ENCODE measurements at regions not wholly inside any gene's neighbourhood (a gene's known extent, or its start where the extent isn't known, plus 50 kb on each side); places are given as distances from the start of the nearest gene placed in this dataset.
A peak's percentile ranks its signal among the peaks of the same experiment; 100 is the strongest.

GRCh38 chr7:50860174-50860573, 77.5 kb upstream of the GRB10 start:
- no peak for ATAC-seq (replicated peaks in 6 of 8)
- 50 to 89% (median 68%) methylated on average over 1 to 3 of the region's 5 CpGs; no CpG with 5 or more reads in 4 of the 10 experiments for WGBS, 10 experiments
- Histone ChIP-seq H3K4me3 (no peak overlapping the region), H3K27ac (no peak overlapping the region), H3K4me1 (replicated peaks in 1 of 2) (no peaks in the 10 kb centered on the region)
- in situ Hi-C loops (cut with MboI; ENCODE audit: low pct_unique_long_range_greater_than_20kb in 2 of 9, low sequenced_read_pairs in 9 of 9, unreplicated experiment in 9 of 9) = no loop called here

GRCh38 chr7:50858528-50859245, 76.0 kb upstream of the GRB10 start:
- Histone ChIP-seq H3K4me3 (no peak overlapping the region), H3K4me1 (replicated peaks in 1 of 2) (no peaks in the 10 kb centered on the region), H3K27ac (no peak overlapping the region)
- in situ Hi-C loops (cut with MboI; ENCODE audit: low pct_unique_long_range_greater_than_20kb in 2 of 9, low sequenced_read_pairs in 9 of 9, unreplicated experiment in 9 of 9) = no loop called here
- no peak for ATAC-seq (replicated peaks in 6 of 8)
- WGBS, 10 experiments = 43 to 100% (median 85%) methylated on average over 1 to 4 of the region's 4 CpGs; no CpG with 5 or more reads in 2 of the 10 experiments

- in situ Hi-C loops (cut with MboI; ENCODE audit: low pct_unique_long_range_greater_than_20kb in 2 of 9, low sequenced_read_pairs in 9 of 9, unreplicated experiment in 9 of 9) = no loop called here
- no peak overlapping the region for H3K4me3 ChIP-seq
- no peaks in the 10 kb centered on the region for H3K4me1 ChIP-seq (replicated peaks in 1 of 2)
- no peak overlapping the region for H3K27ac ChIP-seq
- WGBS, 10 experiments = 33 to 90% (median 78%) methylated on average over 1 to 6 of the region's 6 CpGs; no CpG with 5 or more reads in 1 of the 10 experiments
- ATAC-seq (replicated peaks in 6 of 8) = peak in 3 of 8 experiments; percentile 19 to 70 (median 36)
Observed at GRCh38 chr7:50857804-50858489, 75.3 kb upstream of the GRB10 start.

- no peak overlapping the region for H3K27ac ChIP-seq
- H3K4me1 ChIP-seq (replicated peaks in 1 of 2) = no peaks in the 10 kb centered on the region
- no peak overlapping the region for H3K4me3 ChIP-seq
- no peak for ATAC-seq (replicated peaks in 6 of 8)
- 22 to 83% (median 56%) methylated on average over 1 to 2 of the region's 5 CpGs; no CpG with 5 or more reads in 6 of the 10 experiments for WGBS, 10 experiments
- in situ Hi-C loops (cut with MboI; ENCODE audit: low pct_unique_long_range_greater_than_20kb in 2 of 9, low sequenced_read_pairs in 9 of 9, unreplicated experiment in 9 of 9) = no loop called here
Observed at GRCh38 chr7:50856806-50857205, 74.1 kb upstream of the GRB10 start.

GRCh38 chr7:50856231-50856630, 73.5 kb upstream of the GRB10 start:
- Histone ChIP-seq H3K4me1 (replicated peaks in 1 of 2) (no peaks in the 10 kb centered on the region), H3K27ac (no peak overlapping the region), H3K4me3 (no peak overlapping the region)
- WGBS, 10 experiments = 40 to 100% (median 63%) methylated on average over 1 of the region's 4 CpGs; no CpG with 5 or more reads in 5 of the 10 experiments
- in situ Hi-C loops (cut with MboI; ENCODE audit: low pct_unique_long_range_greater_than_20kb in 2 of 9, low sequenced_read_pairs in 9 of 9, unreplicated experiment in 9 of 9) = no loop called here
- no peak for ATAC-seq (replicated peaks in 6 of 8)

- Histone ChIP-seq H3K27ac (no peak overlapping the region), H3K4me3 (no peak overlapping the region), H3K4me1 (replicated peaks in 1 of 2) (no peaks in the 10 kb centered on the region)
- 20 to 100% (median 98%) methylated on average over 1 to 3 of the region's 5 CpGs; no CpG with 5 or more reads in 6 of the 10 experiments for WGBS, 10 experiments
- in situ Hi-C loops (cut with MboI; ENCODE audit: low pct_unique_long_range_greater_than_20kb in 2 of 9, low sequenced_read_pairs in 9 of 9, unreplicated experiment in 9 of 9) = no loop called here
- ATAC-seq (replicated peaks in 6 of 8) = no peak
Observed at GRCh38 chr7:50855526-50855925, 72.8 kb upstream of the GRB10 start.

- Histone ChIP-seq H3K4me3 (no peak overlapping the region), H3K4me1 (replicated peaks in 1 of 2) (no peaks in the 10 kb centered on the region), H3K27ac (no peak overlapping the region)
- in situ Hi-C loops (cut with MboI; ENCODE audit: low pct_unique_long_range_greater_than_20kb in 2 of 9, low sequenced_read_pairs in 9 of 9, unreplicated experiment in 9 of 9) = no loop called here
- 57 to 100% (median 92%) methylated on average over 1 to 2 of the region's 3 CpGs; no CpG with 5 or more reads in 6 of the 10 experiments for WGBS, 10 experiments
- no peak for ATAC-seq (replicated peaks in 6 of 8)
Observed at GRCh38 chr7:50854831-50855230, 72.1 kb upstream of the GRB10 start.

GRCh38 chr7:50854247-50854646, 71.6 kb upstream of the GRB10 start:
- no peak for ATAC-seq (replicated peaks in 6 of 8)

GRCh38 chr7:50853311-50853710, 70.6 kb upstream of the GRB10 start:
- H3K4me3 ChIP-seq = no peak overlapping the region
- ATAC-seq (replicated peaks in 6 of 8) = no peak

More at GRCh38 chr7:50854247-50854646, 71.6 kb upstream of the GRB10 start:
- in situ Hi-C loops (cut with MboI; ENCODE audit: low pct_unique_long_range_greater_than_20kb in 2 of 9, low sequenced_read_pairs in 9 of 9, unreplicated experiment in 9 of 9) = no loop called here
- no peak overlapping the region for H3K4me3 ChIP-seq
- no peaks in the 10 kb centered on the region for H3K4me1 ChIP-seq (replicated peaks in 1 of 2)
- 39 to 82% (median 52%) methylated on average over 3 to 5 of the region's 6 CpGs; no CpG with 5 or more reads in 7 of the 10 experiments for WGBS, 10 experiments
- no peak overlapping the region for H3K27ac ChIP-seq

GRCh38 chr7:50852901-50853300, 70.2 kb upstream of the GRB10 start:
- ATAC-seq (replicated peaks in 6 of 8) = no peak
- Histone ChIP-seq H3K27ac (no peak overlapping the region), H3K4me3 (no peak overlapping the region), H3K4me1 (replicated peaks in 1 of 2) (no peaks in the 10 kb centered on the region)
- in situ Hi-C loops (cut with MboI; ENCODE audit: low pct_unique_long_range_greater_than_20kb in 2 of 9, low sequenced_read_pairs in 9 of 9, unreplicated experiment in 9 of 9) = no loop called here

More at GRCh38 chr7:50853311-50853710, 70.6 kb upstream of the GRB10 start:
- Histone ChIP-seq H3K4me1 (replicated peaks in 1 of 2) (no peaks in the 10 kb centered on the region), H3K27ac (no peak overlapping the region)
- WGBS, 10 experiments = 83 to 100% (median 100%) methylated on average over 1 of the region's 4 CpGs; no CpG with 5 or more reads in 6 of the 10 experiments
- in situ Hi-C loops (cut with MboI; ENCODE audit: low pct_unique_long_range_greater_than_20kb in 2 of 9, low sequenced_read_pairs in 9 of 9, unreplicated experiment in 9 of 9) = no loop called here

- in situ Hi-C loops (cut with MboI; ENCODE audit: low pct_unique_long_range_greater_than_20kb in 2 of 9, low sequenced_read_pairs in 9 of 9, unreplicated experiment in 9 of 9) = no loop called here
- Histone ChIP-seq H3K4me3 (no peak overlapping the region), H3K27ac (no peak overlapping the region), H3K4me1 (replicated peaks in 1 of 2) (no peaks in the 10 kb centered on the region)
- 40 to 83% (median 60%) methylated on average over 1 to 5 of the region's 6 CpGs; no CpG with 5 or more reads in 5 of the 10 experiments for WGBS, 10 experiments
- ATAC-seq (replicated peaks in 6 of 8) = peak in 2 of 8 experiments; percentile 11 to 35
Observed at GRCh38 chr7:50851891-50852290, 69.2 kb upstream of the GRB10 start.

- Histone ChIP-seq H3K4me3 (no peak overlapping the region), H3K27ac (no peak overlapping the region), H3K4me1 (replicated peaks in 1 of 2) (no peaks in the 10 kb centered on the region)
- peak in 2 of 8 experiments; percentile 83 to 86 for ATAC-seq (replicated peaks in 6 of 8)
- 0 to 100% (median 74%) methylated on average over 2 to 6 of the region's 7 CpGs; no CpG with 5 or more reads in 2 of the 10 experiments for WGBS, 10 experiments
- in situ Hi-C loops (cut with MboI; ENCODE audit: low pct_unique_long_range_greater_than_20kb in 2 of 9, low sequenced_read_pairs in 9 of 9, unreplicated experiment in 9 of 9) = no loop called here
Observed at GRCh38 chr7:50851451-50851850, 68.8 kb upstream of the GRB10 start.

GRCh38 chr7:50849991-50850390, 67.3 kb upstream of the GRB10 start:
- in situ Hi-C loops (cut with MboI; ENCODE audit: low pct_unique_long_range_greater_than_20kb in 2 of 9, low sequenced_read_pairs in 9 of 9, unreplicated experiment in 9 of 9) = no loop called here
- Histone ChIP-seq H3K27ac (no peak overlapping the region), H3K4me1 (replicated peaks in 1 of 2) (no peaks in the 10 kb centered on the region), H3K4me3 (no peak overlapping the region)
- WGBS, 10 experiments = 17 to 80% (median 28%) methylated on average over 1 of the region's 1 CpG; no CpG with 5 or more reads in 6 of the 10 experiments
- ATAC-seq (replicated peaks in 6 of 8) = no peak

Measured in motor neuron (in vitro differentiated cells).